ENCODE measurements at regions not wholly inside any gene's neighbourhood (a gene's known extent, or its start where the extent isn't known, plus 50 kb on each side); places are given as distances from the start of the nearest gene placed in this dataset.
A peak's percentile ranks its signal among the peaks of the same experiment; 100 is the strongest.

- WGBS, 2 donors: 93 to 99% methylated on average over 4 of the region's 4 CpGs
- H3K9me3 ChIP-seq (ENCODE audit: control insufficient read depth in 4 of 4, insufficient read depth in 3 of 4, low read length in 3 of 4): peaks cover 0 to 5% (median 0%) of the 10 kb centered on the region in 4 donors
- no peak for TF ChIP-seq CTCF (IDR thresholded peaks at IDR 0.05; ENCODE audit: control extremely low read depth, extremely low read depth)
Observed at GRCh38 chr2:221817052-221817451, 244.9 kb upstream of the EPHA4 start.

GRCh38 chr2:221816566-221816965 lies 244.5 kb upstream of the EPHA4 start:
- ATAC-seq (ENCODE audit: insufficient read depth, low FRiP score) (no peak), DNase-seq (no peak)
- WGBS, 2 donors: 84 to 86% methylated on average over 9 of the region's 9 CpGs
- Histone ChIP-seq H3K9ac (ENCODE audit: insufficient read depth in 1 of 2, low read length in 2 of 2) (no peak overlapping the region), H3K4me3 (no peak overlapping the region), H3K36me3 (ENCODE audit: control insufficient read depth in 4 of 4, insufficient read depth in 4 of 4, low read length in 4 of 4) (no peaks in the 10 kb centered on the region), H3K9me3 (ENCODE audit: control insufficient read depth in 4 of 4, insufficient read depth in 3 of 4, low read length in 3 of 4) (peaks cover 0 to 5% (median 0%) of the 10 kb centered on the region in 4 donors), H3K4me1 (ENCODE audit: control insufficient read depth in 5 of 5, insufficient read depth in 5 of 5, low read length in 5 of 5) (no peaks in the 10 kb centered on the region), H3K27ac (ENCODE audit: low read depth in 1 of 2, low read length in 1 of 2) (no peak overlapping the region), H3K27me3 (ENCODE audit: control insufficient read depth in 3 of 3, insufficient read depth in 3 of 3, low read length in 2 of 3) (no peaks in the 10 kb centered on the region)
- TF ChIP-seq CTCF (IDR thresholded peaks at IDR 0.05; ENCODE audit: control extremely low read depth, extremely low read depth): no peak

More at GRCh38 chr2:221817052-221817451, 244.9 kb upstream of the EPHA4 start:
- no peak overlapping the region for H3K9ac ChIP-seq (ENCODE audit: insufficient read depth in 1 of 2, low read length in 2 of 2)
- H3K27me3 ChIP-seq (ENCODE audit: control insufficient read depth in 3 of 3, insufficient read depth in 3 of 3, low read length in 2 of 3): no peaks in the 10 kb centered on the region
- DNase-seq (no peak), ATAC-seq (ENCODE audit: insufficient read depth, low FRiP score) (no peak)
- H3K27ac ChIP-seq (ENCODE audit: low read depth in 1 of 2, low read length in 1 of 2): no peak overlapping the region
- H3K36me3 ChIP-seq (ENCODE audit: control insufficient read depth in 4 of 4, insufficient read depth in 4 of 4, low read length in 4 of 4): no peaks in the 10 kb centered on the region
- H3K4me1 ChIP-seq (ENCODE audit: control insufficient read depth in 5 of 5, insufficient read depth in 5 of 5, low read length in 5 of 5): no peaks in the 10 kb centered on the region
- H3K4me3 ChIP-seq: no peak overlapping the region

DNA sequence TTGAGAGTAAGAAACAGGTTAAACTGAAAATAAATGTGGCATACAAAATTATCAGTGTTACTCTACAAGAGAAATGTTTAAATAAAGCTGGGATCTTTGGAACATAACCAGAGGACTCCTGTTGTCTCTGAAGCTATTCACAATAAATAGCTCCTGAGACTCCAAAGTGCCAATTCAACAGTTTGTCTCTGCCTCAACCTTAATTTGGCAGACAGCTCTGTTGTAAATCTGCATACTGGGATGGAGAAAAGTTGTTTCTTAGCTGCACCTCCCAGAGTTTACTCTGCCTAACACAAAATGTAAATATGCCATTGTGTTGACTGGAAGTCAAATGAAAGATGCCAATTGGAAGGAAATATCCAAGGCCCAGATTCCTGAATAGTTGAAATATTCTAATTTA lies 238.5 kb upstream of the EPHA4 start:
- Histone ChIP-seq H3K9me3 (ENCODE audit: control insufficient read depth in 4 of 4, insufficient read depth in 3 of 4, low read length in 3 of 4) (peaks cover 0 to 3% (median 0%) of the 10 kb centered on the region in 4 donors), H3K36me3 (ENCODE audit: control insufficient read depth in 4 of 4, insufficient read depth in 4 of 4, low read length in 4 of 4) (no peaks in the 10 kb centered on the region), H3K4me3 (no peak overlapping the region), H3K27ac (ENCODE audit: low read depth in 1 of 2, low read length in 1 of 2) (no peak overlapping the region), H3K27me3 (ENCODE audit: control insufficient read depth in 3 of 3, insufficient read depth in 3 of 3, low read length in 2 of 3) (no peaks in the 10 kb centered on the region), H3K4me1 (ENCODE audit: control insufficient read depth in 5 of 5, insufficient read depth in 5 of 5, low read length in 5 of 5) (peaks cover 0 to 3% (median 0%) of the 10 kb centered on the region in 5 donors), H3K9ac (ENCODE audit: insufficient read depth in 1 of 2, low read length in 2 of 2) (no peak overlapping the region)
- no peak for TF ChIP-seq CTCF (IDR thresholded peaks at IDR 0.05; ENCODE audit: control extremely low read depth, extremely low read depth)
- DNase-seq: no peak
- no peak for ATAC-seq (ENCODE audit: insufficient read depth, low FRiP score)

GRCh38 chr2:221810245-221810644 lies 238.1 kb upstream of the EPHA4 start:
- Histone ChIP-seq H3K9me3 (ENCODE audit: control insufficient read depth in 4 of 4, insufficient read depth in 3 of 4, low read length in 3 of 4) (peaks cover 0 to 3% (median 0%) of the 10 kb centered on the region in 4 donors), H3K4me3 (no peak overlapping the region), H3K4me1 (ENCODE audit: control insufficient read depth in 5 of 5, insufficient read depth in 5 of 5, low read length in 5 of 5) (peaks cover 0 to 3% (median 0%) of the 10 kb centered on the region in 5 donors), H3K27ac (ENCODE audit: low read depth in 1 of 2, low read length in 1 of 2) (no peak overlapping the region), H3K9ac (ENCODE audit: insufficient read depth in 1 of 2, low read length in 2 of 2) (no peak overlapping the region), H3K27me3 (ENCODE audit: control insufficient read depth in 3 of 3, insufficient read depth in 3 of 3, low read length in 2 of 3) (no peaks in the 10 kb centered on the region), H3K36me3 (ENCODE audit: control insufficient read depth in 4 of 4, insufficient read depth in 4 of 4, low read length in 4 of 4) (no peaks in the 10 kb centered on the region)
- DNase-seq (peak in 1 of 3 donors; percentile 25), ATAC-seq (ENCODE audit: insufficient read depth, low FRiP score) (no peak)
- WGBS, 2 donors: 46 to 60% methylated on average over 4 of the region's 4 CpGs
- no peak for TF ChIP-seq CTCF (IDR thresholded peaks at IDR 0.05; ENCODE audit: control extremely low read depth, extremely low read depth)

All from lung (tissue), 11 donors.